Activated B cell treated with CpG ODN at 0.5 μM for 24 hours (primary cell): ENCODE measurements at regions not wholly inside any gene's neighbourhood (a gene's known extent, or its start where the extent isn't known, plus 50 kb on each side); places are given as distances from the start of the nearest gene placed in this dataset.

Source experiments
- ATAC-seq: fragments of 200-7000 bp; cut with Tn5 transposase; one replicate; pipeline ENCODE4 v1.10.0; 2021; ENCODE audit warnings: low read depth, mild to moderate bottlenecking, moderate library complexity
- CTCF ChIA-PET: fragments of 350-600 bp; sonication (Branson Sonifier 250); formaldehyde crosslinking; loops from one replicate; lab custom pipeline; 2021; ENCODE audit warnings: antibody characterized with exemption; lab: Charles Lee
- POLR2A ChIA-PET: fragments of 350-600 bp; sonication (Branson Sonifier 250); formaldehyde crosslinking; loops from one replicate; lab custom pipeline; 2021; ENCODE audit warnings: antibody characterized with exemption; lab: Charles Lee
- DNase-seq: peaks from one replicate; pipeline ENCODE4 v3.0.0; 2022
- H3K27ac Mint-ChIP-seq: one replicate; pipeline ENCODE4 v1.8.0; 2020; ENCODE audit warnings: mixed read lengths
- H3K27me3 Mint-ChIP-seq: one replicate; pipeline ENCODE4 v1.8.0; 2021; ENCODE audit warnings: mixed read lengths
- H3K36me3 Mint-ChIP-seq: one replicate; pipeline ENCODE4 v1.8.0; 2021; ENCODE audit warnings: low read depth, mixed read lengths
- H3K4me1 Mint-ChIP-seq: one replicate; pipeline ENCODE4 v1.8.0; 2021; ENCODE audit warnings: mixed read lengths
- H3K4me3 Mint-ChIP-seq: one replicate; pipeline ENCODE4 v1.8.0; 2020; ENCODE audit warnings: mild to moderate bottlenecking, mixed read lengths
- H3K9me3 Mint-ChIP-seq: one replicate; pipeline ENCODE4 v1.8.0; 2020; ENCODE audit warnings: mixed read lengths
- CTCF ChIP-seq: fragments of 200-600 bp; IDR thresholded peaks from one replicate; pipeline ENCODE4 v1.8.0; 2022; ENCODE audit warnings: antibody characterized with exemption, mild to moderate bottlenecking
- intact Hi-C: fragments of 100-400 bp; cut with micrococcal nuclease; formaldehyde crosslinking; loops from one replicate; pipeline ENCODE4 v1.15.1; 2024

GRCh38 chr10:2610946-2611345, 456.4 kb upstream of the PFKP start:
- no peaks in the 10 kb centered on the region for H3K4me1 Mint-ChIP-seq
- intact Hi-C loops = no loop called here
- no peak for TF ChIP-seq CTCF
- H3K9me3 Mint-ChIP-seq = peaks cover 2% of the 10 kb centered on the region
- H3K36me3 Mint-ChIP-seq = no peaks in the 10 kb centered on the region
- no peak for DNase-seq
- H3K27me3 Mint-ChIP-seq = no peaks in the 10 kb centered on the region
- ChIA-PET CTCF (no interaction called here), POLR2A (no interaction called here)
- ATAC-seq = no peak
- H3K27ac Mint-ChIP-seq = no peak overlapping the region
- H3K4me3 Mint-ChIP-seq = no peak overlapping the region

GRCh38 chr10:2604891-2605290, 462.5 kb upstream of the PFKP start:
- Mint-ChIP-seq H3K4me3 (no peak overlapping the region), H3K36me3 (no peaks in the 10 kb centered on the region), H3K4me1 (no peaks in the 10 kb centered on the region), H3K27ac (no peak overlapping the region), H3K27me3 (no peaks in the 10 kb centered on the region), H3K9me3 (peaks cover 2% of the 10 kb centered on the region)
- ChIA-PET POLR2A (no interaction called here), CTCF (no interaction called here)
- intact Hi-C loops = no loop called here
- DNase-seq = no peak
- no peak for TF ChIP-seq CTCF
- no peak for ATAC-seq

- ATAC-seq (no peak), DNase-seq (no peak)
- H3K4me3 Mint-ChIP-seq = no peak overlapping the region
- H3K27me3 Mint-ChIP-seq = no peaks in the 10 kb centered on the region
- ChIA-PET CTCF (no interaction called here), POLR2A (no interaction called here)
- H3K4me1 Mint-ChIP-seq = no peaks in the 10 kb centered on the region
- no peaks in the 10 kb centered on the region for H3K36me3 Mint-ChIP-seq
- H3K9me3 Mint-ChIP-seq = no peaks in the 10 kb centered on the region
- TF ChIP-seq CTCF = no peak
- no peak overlapping the region for H3K27ac Mint-ChIP-seq
- intact Hi-C loops = no loop called here
Measured at GRCh38 chr10:2599571-2599970, 467.8 kb upstream of the PFKP start.

GRCh38 chr10:2592360-2593160, 474.8 kb upstream of the PFKP start:
- Mint-ChIP-seq H3K27ac (no peak overlapping the region), H3K36me3 (no peaks in the 10 kb centered on the region), H3K4me1 (no peaks in the 10 kb centered on the region), H3K9me3 (no peaks in the 10 kb centered on the region), H3K4me3 (no peak overlapping the region), H3K27me3 (peaks cover 3% of the 10 kb centered on the region)
- intact Hi-C loops = no loop called here
- POLR2A ChIA-PET = no interaction called here
- no peak for TF ChIP-seq CTCF
- DNase-seq = no peak
- CTCF ChIA-PET = no interaction called here
- ATAC-seq = no peak

- no peak for ATAC-seq
- intact Hi-C loops = no loop called here
- H3K4me3 Mint-ChIP-seq = no peak overlapping the region
- H3K36me3 Mint-ChIP-seq = no peaks in the 10 kb centered on the region
- TF ChIP-seq CTCF = no peak
- H3K9me3 Mint-ChIP-seq = no peaks in the 10 kb centered on the region
- H3K4me1 Mint-ChIP-seq = no peaks in the 10 kb centered on the region
- CTCF ChIA-PET = no interaction called here
- DNase-seq = no peak
- POLR2A ChIA-PET = no interaction called here
- H3K27ac Mint-ChIP-seq = no peak overlapping the region
- peaks cover 3% of the 10 kb centered on the region for H3K27me3 Mint-ChIP-seq
Measured at GRCh38 chr10:2589196-2589595, 478.2 kb upstream of the PFKP start.
